ENCODE measurements at regions not wholly inside any gene's neighbourhood (a gene's known extent, or its start where the extent isn't known, plus 50 kb on each side); places are given as distances from the start of the nearest gene placed in this dataset.
"Not testable (repeated sequence)": the region's sequence is repeated elsewhere in the genome, so short reads cannot be mapped to it uniquely, and the experiment has no call there.

- no peaks in the 10 kb centered on the region for H3K36me3 ChIP-seq (ENCODE audit: control insufficient read depth, insufficient read depth, low read length)
- H3K4me3 ChIP-seq (ENCODE audit: low read length): no peak overlapping the region
- no peak overlapping the region for H3K9ac ChIP-seq (ENCODE audit: low read length)
- peaks cover 4% of the 10 kb centered on the region for H3K4me1 ChIP-seq (ENCODE audit: control insufficient read depth, insufficient read depth, low read length)
- no peak overlapping the region for H3K27ac ChIP-seq (ENCODE audit: low read depth, low read length)
- H3K27me3 ChIP-seq (ENCODE audit: control insufficient read depth, insufficient read depth, low read length): no peaks in the 10 kb centered on the region
These were observed 129.9 kb downstream of the TMEM30B start for GRCh38 chr14:61151251-61151650.

GRCh38 chr14:61150851-61151250, 130.3 kb downstream of the TMEM30B start:
- Histone ChIP-seq H3K27me3 (ENCODE audit: control insufficient read depth, insufficient read depth, low read length) (no peaks in the 10 kb centered on the region), H3K27ac (ENCODE audit: low read depth, low read length) (no peak overlapping the region), H3K4me1 (ENCODE audit: control insufficient read depth, insufficient read depth, low read length) (peaks cover 4% of the 10 kb centered on the region), H3K9ac (ENCODE audit: low read length) (no peak overlapping the region), H3K4me3 (ENCODE audit: low read length) (no peak overlapping the region), H3K36me3 (ENCODE audit: control insufficient read depth, insufficient read depth, low read length) (no peaks in the 10 kb centered on the region)

DNA sequence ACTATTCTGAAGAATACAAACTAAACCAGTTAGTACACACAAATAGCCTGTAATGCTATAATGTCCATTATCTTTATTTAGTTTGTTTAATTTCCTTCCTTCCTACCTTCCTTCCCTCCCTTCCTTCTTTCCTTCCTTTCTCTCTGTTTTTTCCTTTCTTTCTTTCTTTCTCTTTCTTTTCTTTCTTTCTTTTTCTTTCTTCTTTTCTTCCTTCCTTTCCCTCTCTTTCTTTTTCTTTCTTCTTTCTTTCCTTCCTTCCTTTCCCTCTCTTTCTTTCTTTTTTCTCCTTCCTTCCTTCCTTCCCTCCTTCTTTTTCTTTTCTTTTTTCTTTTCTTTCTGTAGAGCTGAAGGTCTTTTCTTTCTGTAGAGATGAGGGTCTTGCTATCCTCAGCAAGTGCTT, 131.2 kb downstream of the TMEM30B start:
- H3K27ac ChIP-seq (ENCODE audit: low read depth, low read length): no peak overlapping the region
- no peak overlapping the region for H3K9ac ChIP-seq (ENCODE audit: low read length)

DNA sequence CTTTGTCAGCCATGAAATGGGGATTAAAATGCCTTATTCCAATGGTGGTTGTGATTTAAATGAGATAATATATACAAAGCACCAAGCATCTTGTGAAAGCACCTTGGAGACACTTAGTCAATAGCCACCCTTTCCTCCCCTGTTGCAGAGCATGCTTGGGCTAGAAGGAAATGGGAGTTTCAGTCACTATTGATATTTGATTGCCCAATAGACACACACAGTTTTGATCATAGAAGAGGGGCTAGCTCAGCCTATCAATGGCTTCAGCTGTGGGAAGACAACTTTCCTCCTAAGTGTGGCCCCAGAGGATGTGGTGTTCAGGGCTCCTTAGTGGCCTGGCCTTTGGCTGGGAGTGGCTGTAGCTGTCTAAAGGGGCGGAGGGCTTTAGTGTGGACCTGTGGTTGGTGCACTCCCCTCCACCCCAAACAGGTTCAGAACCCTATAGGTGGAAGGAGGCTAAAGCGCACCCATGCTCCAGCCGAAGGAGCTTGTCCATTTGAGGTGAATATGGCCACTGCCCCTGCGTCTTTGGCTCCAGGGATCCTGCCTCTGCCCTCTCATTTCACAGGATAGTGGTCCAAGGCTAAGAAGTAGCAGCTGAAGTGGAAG, 132.3 kb downstream of the TMEM30B start:
- Histone ChIP-seq H3K9ac (ENCODE audit: low read length) (no peak overlapping the region), H3K36me3 (ENCODE audit: control insufficient read depth, insufficient read depth, low read length) (no peaks in the 10 kb centered on the region), H3K4me1 (ENCODE audit: control insufficient read depth, insufficient read depth, low read length) (peaks cover 4% of the 10 kb centered on the region), H3K4me3 (ENCODE audit: low read length) (no peak overlapping the region), H3K27me3 (ENCODE audit: control insufficient read depth, insufficient read depth, low read length) (no peaks in the 10 kb centered on the region), H3K27ac (ENCODE audit: low read depth, low read length) (peak overlapping the region; percentile 23)

More for the DNA sequence above, 131.2 kb downstream of the TMEM30B start:
- H3K36me3 ChIP-seq (ENCODE audit: control insufficient read depth, insufficient read depth, low read length): no peaks in the 10 kb centered on the region
- H3K4me3 ChIP-seq (ENCODE audit: low read length): no peak overlapping the region
- H3K27me3 ChIP-seq (ENCODE audit: control insufficient read depth, insufficient read depth, low read length): no peaks in the 10 kb centered on the region
- H3K4me1 ChIP-seq (ENCODE audit: control insufficient read depth, insufficient read depth, low read length): peaks cover 4% of the 10 kb centered on the region

DNA sequence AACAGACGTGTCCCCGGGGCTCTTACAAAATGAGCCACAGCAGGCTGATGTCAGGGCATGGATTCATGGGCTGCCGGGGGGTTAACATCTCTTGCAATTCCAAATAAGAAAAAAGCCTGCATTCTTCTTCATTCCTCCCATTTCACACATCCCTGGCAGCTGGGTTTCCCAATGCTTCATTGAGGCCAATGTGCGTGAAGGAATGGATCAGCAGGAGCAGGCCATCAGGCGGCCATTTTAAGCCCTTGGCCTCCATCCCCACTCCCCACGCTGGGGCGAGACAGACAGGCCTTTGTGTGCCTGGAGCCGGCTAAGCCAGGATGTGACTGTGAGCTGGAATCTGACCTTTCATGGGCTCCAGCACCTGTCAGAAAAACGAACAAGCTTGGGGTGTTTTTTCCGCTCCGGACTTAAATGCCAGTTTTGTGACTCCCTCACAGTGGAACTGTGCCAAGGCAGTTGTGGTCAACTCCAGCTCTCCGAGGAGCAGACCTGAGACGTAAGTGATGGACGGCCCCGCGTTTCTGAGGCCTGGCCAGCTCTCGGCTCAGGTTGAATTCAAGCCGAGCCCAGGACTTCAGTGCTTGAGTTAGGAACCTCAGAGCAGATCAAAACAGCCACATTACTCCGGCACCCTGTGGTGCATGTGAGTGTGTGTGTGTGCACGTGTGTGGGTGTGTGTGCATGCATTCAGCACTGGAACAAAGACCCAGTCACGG, 133.1 kb downstream of the TMEM30B start:
- no peak overlapping the region for H3K4me3 ChIP-seq (ENCODE audit: low read length)
- H3K27me3 ChIP-seq (ENCODE audit: control insufficient read depth, insufficient read depth, low read length): no peaks in the 10 kb centered on the region
- peaks cover 4% of the 10 kb centered on the region for H3K4me1 ChIP-seq (ENCODE audit: control insufficient read depth, insufficient read depth, low read length)
- peak overlapping the region; percentile 23 for H3K27ac ChIP-seq (ENCODE audit: low read depth, low read length)
- H3K9ac ChIP-seq (ENCODE audit: low read length): no peak overlapping the region
- H3K36me3 ChIP-seq (ENCODE audit: control insufficient read depth, insufficient read depth, low read length): no peaks in the 10 kb centered on the region

GRCh38 chr14:61147381-61147821, 133.7 kb downstream of the TMEM30B start:
- Histone ChIP-seq H3K27ac (ENCODE audit: low read depth, low read length) (no peak overlapping the region), H3K36me3 (ENCODE audit: control insufficient read depth, insufficient read depth, low read length) (no peaks in the 10 kb centered on the region), H3K4me3 (ENCODE audit: low read length) (no peak overlapping the region), H3K9ac (ENCODE audit: low read length) (no peak overlapping the region), H3K27me3 (ENCODE audit: control insufficient read depth, insufficient read depth, low read length) (no peaks in the 10 kb centered on the region), H3K4me1 (ENCODE audit: control insufficient read depth, insufficient read depth, low read length) (peaks cover 4% of the 10 kb centered on the region)

DNA sequence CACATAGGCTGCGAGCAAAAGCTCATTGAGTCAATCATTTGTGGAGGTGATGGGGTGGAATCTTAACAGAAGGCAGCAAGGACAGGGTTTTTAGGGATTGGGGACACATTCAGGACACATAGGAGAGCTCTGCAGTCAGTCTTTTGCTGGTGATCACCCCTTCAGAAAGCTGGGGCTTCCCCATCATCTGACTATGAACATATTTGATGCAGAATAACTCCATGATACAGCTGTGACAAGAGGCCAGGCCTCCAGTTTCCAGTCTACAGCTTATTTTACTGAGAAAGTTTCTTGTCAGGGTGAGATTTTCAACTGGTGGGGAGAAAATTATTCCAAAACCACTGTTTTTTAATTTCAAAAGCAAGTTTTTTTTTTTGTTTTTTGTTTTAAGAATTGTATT, 134.2 kb downstream of the TMEM30B start:
- no peak overlapping the region for H3K9ac ChIP-seq (ENCODE audit: low read length)
- no peaks in the 10 kb centered on the region for H3K27me3 ChIP-seq (ENCODE audit: control insufficient read depth, insufficient read depth, low read length)
- no peak overlapping the region for H3K27ac ChIP-seq (ENCODE audit: low read depth, low read length)
- H3K36me3 ChIP-seq (ENCODE audit: control insufficient read depth, insufficient read depth, low read length): no peaks in the 10 kb centered on the region
- peaks cover 4% of the 10 kb centered on the region for H3K4me1 ChIP-seq (ENCODE audit: control insufficient read depth, insufficient read depth, low read length)
- no peak overlapping the region for H3K4me3 ChIP-seq (ENCODE audit: low read length)

DNA sequence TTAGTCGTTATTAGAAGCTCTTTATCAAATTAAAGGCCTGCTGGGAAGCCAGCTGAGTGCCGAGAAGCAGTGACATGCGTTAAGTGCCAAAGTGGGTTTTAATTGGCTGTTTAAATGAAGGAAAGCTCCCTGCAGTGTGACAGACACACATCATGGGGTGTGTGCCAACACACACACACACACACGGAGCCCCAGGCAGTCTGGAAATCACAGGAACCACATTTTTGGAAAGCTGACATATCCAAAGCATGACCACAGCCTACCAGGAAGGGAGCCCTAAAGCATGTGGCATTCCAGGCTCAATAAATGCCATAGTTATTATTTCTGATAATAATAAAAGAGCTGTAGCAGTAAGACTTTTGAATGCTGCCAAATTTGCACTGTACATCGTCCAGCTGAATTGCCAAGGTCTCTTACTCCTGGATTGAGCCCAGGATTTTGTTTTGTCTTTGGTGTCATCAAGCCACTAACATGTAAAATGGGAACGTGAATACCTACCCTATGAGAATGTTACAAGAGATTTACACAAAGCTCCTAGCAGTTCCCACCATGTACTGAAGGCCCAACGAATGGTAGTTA, 135.1 kb downstream of the TMEM30B start:
- Histone ChIP-seq H3K27me3 (ENCODE audit: control insufficient read depth, insufficient read depth, low read length) (no peaks in the 10 kb centered on the region), H3K4me1 (ENCODE audit: control insufficient read depth, insufficient read depth, low read length) (peaks cover 4% of the 10 kb centered on the region), H3K27ac (ENCODE audit: low read depth, low read length) (no peak overlapping the region), H3K4me3 (ENCODE audit: low read length) (no peak overlapping the region), H3K9ac (ENCODE audit: low read length) (no peak overlapping the region), H3K36me3 (ENCODE audit: control insufficient read depth, insufficient read depth, low read length) (no peaks in the 10 kb centered on the region)

DNA sequence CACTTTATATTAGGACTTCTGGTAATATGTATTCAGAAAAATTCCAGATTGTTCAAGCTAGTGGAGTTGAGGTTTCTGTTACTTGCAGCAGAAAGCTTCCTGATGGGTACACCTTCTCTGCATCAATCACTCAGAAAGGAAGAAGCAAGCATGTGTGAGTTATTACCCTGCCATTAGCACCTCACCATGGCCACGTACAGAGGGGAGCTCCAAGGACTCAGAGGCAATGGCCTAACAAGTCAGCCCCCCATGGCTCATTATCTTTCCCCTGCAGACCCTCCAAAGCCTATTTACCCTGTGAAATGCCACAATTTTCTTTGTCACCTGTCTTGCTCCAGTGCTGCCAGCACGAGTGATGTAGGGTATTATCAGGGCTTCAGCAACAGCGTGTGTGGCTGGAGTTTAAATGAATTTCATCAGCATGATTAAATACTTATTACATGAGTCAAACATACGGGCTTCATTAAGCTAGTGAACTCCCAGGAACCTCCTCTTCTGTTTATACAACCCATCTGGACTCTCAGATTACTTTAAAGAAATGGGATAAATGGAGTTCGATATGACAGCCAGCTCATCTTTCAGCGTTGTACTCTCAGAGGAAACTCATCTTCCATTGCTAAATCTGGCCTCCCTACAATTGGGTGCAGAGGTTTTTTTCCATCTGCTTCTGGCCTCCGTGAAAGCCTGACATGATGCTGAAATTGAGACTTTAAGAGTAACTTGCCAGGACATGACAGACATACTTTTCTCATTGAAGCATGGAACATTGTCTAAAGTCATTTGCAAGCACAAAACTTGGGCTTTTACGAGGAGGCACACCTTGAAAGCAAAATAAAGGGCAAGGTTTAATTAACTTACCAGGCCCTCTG, 135.9 kb downstream of the TMEM30B start:
- Histone ChIP-seq H3K4me3 (ENCODE audit: low read length) (no peak overlapping the region), H3K27me3 (ENCODE audit: control insufficient read depth, insufficient read depth, low read length) (no peaks in the 10 kb centered on the region), H3K4me1 (ENCODE audit: control insufficient read depth, insufficient read depth, low read length) (peaks cover 4% of the 10 kb centered on the region), H3K9ac (ENCODE audit: low read length) (no peak overlapping the region), H3K27ac (ENCODE audit: low read depth, low read length) (no peak overlapping the region), H3K36me3 (ENCODE audit: control insufficient read depth, insufficient read depth, low read length) (no peaks in the 10 kb centered on the region)

DNA sequence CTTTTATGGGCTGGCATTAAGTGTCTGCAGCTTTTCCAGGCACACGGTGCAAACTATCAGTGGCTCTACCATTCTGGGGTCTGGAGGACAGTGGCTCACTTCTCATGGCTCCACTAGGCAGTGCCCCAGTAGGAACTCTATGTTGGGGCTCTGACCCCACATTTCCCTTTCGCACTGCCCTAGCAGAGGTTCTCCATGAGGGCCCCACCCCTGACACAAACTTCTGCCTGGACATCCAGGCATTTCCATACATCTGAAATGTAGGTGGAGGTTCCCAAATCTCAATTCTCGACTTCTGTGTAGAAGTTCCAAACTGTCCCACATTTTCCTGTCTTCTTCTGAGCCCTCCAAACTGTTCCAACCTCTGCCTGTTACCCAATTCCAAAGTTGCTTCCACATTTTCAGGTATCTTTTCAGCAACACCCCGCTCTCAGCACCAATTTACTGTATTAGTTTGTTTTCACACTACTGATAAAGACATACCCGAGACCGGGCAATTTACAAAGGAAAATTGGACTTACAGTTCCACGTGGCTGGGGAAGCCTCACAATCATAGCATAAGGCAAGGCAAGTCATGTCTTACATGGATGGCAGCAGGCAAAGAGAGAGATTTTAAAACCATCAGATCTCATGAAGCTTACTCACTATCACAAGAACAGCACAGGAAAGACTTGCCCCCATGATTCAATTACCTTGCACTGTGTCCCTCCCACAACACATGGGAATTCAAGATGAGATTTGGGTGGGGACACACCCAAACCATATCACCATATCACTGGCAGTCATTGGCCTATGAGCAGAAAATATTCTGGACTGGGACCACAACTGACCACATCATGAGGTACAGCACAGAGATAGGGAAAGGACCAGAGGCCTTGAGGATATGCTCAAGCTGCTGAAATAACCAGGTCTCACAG, 136.8 kb downstream of the TMEM30B start:
- H3K36me3 ChIP-seq (ENCODE audit: control insufficient read depth, insufficient read depth, low read length); H3K4me1 ChIP-seq (ENCODE audit: control insufficient read depth, insufficient read depth, low read length); H3K27me3 ChIP-seq (ENCODE audit: control insufficient read depth, insufficient read depth, low read length); H3K27ac ChIP-seq (ENCODE audit: low read depth, low read length); H3K4me3 ChIP-seq (ENCODE audit: low read length); H3K9ac ChIP-seq (ENCODE audit: low read length): not testable (repeated sequence)

GRCh38 chr14:61140872-61141271, 140.3 kb downstream of the TMEM30B start:
- no peak overlapping the region for H3K9ac ChIP-seq (ENCODE audit: low read length)
- H3K27me3 ChIP-seq (ENCODE audit: control insufficient read depth, insufficient read depth, low read length): no peaks in the 10 kb centered on the region
- no peaks in the 10 kb centered on the region for H3K36me3 ChIP-seq (ENCODE audit: control insufficient read depth, insufficient read depth, low read length)
- no peaks in the 10 kb centered on the region for H3K4me1 ChIP-seq (ENCODE audit: control insufficient read depth, insufficient read depth, low read length)
- no peak overlapping the region for H3K27ac ChIP-seq (ENCODE audit: low read depth, low read length)
- H3K4me3 ChIP-seq (ENCODE audit: low read length): no peak overlapping the region
